HG03439 (cell line): ENCODE measurements at regions not wholly inside any gene's neighbourhood (a gene's known extent, or its start where the extent isn't known, plus 50 kb on each side); places are given as distances from the start of the nearest gene placed in this dataset.

Experiments
- ATAC-seq: cut with Tn5 transposase; IDR thresholded peaks from one replicate; pipeline ENCODE4 v1.9.1; 2021; ENCODE audit warnings: mild to moderate bottlenecking, moderate library complexity; ENCODE audit not compliant: unreplicated experiment

GRCh38 chr2:200247494-200247893, 59.0 kb upstream of the SPATS2L start:
- no peak for ATAC-seq

- no peak for ATAC-seq
Observed at GRCh38 chr2:200252265-200253067, 54.0 kb upstream of the SPATS2L start.

- no peak for ATAC-seq
Observed at GRCh38 chr2:200253639-200254038, 52.9 kb upstream of the SPATS2L start.

- ATAC-seq: no peak
Observed at GRCh38 chr2:200254773-200255172, 51.7 kb upstream of the SPATS2L start.

GRCh38 chr2:200255549-200255948, 50.9 kb upstream of the SPATS2L start:
- ATAC-seq: no peak
